WERI-Rb-1 (cell line): ENCODE measurements at regions not wholly inside any gene's neighbourhood (a gene's known extent, or its start where the extent isn't known, plus 50 kb on each side); places are given as distances from the start of the nearest gene placed in this dataset.

ENCODE experiments used
- DNase-seq: peaks from one replicate; pipeline ENCODE4 v3.0.0-alpha.2; 2020
- H3K27ac ChIP-seq: fragments of 250-450 bp; sonication (Bioruptor Pico); 2 replicates; pipeline ENCODE4 v1.5.1; 2020; ENCODE audit warnings: mild to moderate bottlenecking, moderate library complexity
- H3K27me3 ChIP-seq: fragments of 250-450 bp; sonication (Bioruptor Pico); 2 replicates; pipeline ENCODE4 v1.5.1; 2021; ENCODE audit warnings: mild to moderate bottlenecking, low read depth, moderate library complexity; ENCODE audit not compliant: insufficient read depth, severe bottlenecking
- H3K36me3 ChIP-seq: fragments of 250-450 bp; sonication (Bioruptor Pico); 2 replicates; pipeline ENCODE4 v1.5.1; 2020; ENCODE audit warnings: mild to moderate bottlenecking, moderate library complexity
- H3K4me3 ChIP-seq: 2 replicates; pipeline ENCODE4 v1.5.1; 2011; ENCODE audit warnings: low read depth, mild to moderate bottlenecking, control low read depth, low read length
- H3K9me3 ChIP-seq: fragments of 250-450 bp; sonication (Bioruptor Pico); 2 replicates; pipeline ENCODE4 v1.5.1; 2021; ENCODE audit warnings: mild to moderate bottlenecking, moderate library complexity; ENCODE audit not compliant: severe bottlenecking
- CTCF ChIP-seq: IDR thresholded peaks from 2 replicates; pipeline ENCODE4 v1.5.1; 2011; ENCODE audit warnings: low read depth, mild to moderate bottlenecking, control low read depth, inconsistent platforms, low read length

GRCh38 chr14:85402569-85403162, 127.3 kb upstream of the FLRT2 start:
- Histone ChIP-seq H3K4me3 (no peak overlapping the region), H3K9me3 (no peaks in the 10 kb centered on the region), H3K27ac (no peak overlapping the region), H3K36me3 (no peaks in the 10 kb centered on the region), H3K27me3 (no peaks in the 10 kb centered on the region)
- no peak for DNase-seq
- no peak for TF ChIP-seq CTCF

GRCh38 chr14:85409481-85410210, 120.3 kb upstream of the FLRT2 start:
- H3K27ac ChIP-seq: no peak overlapping the region
- no peaks in the 10 kb centered on the region for H3K36me3 ChIP-seq
- no peaks in the 10 kb centered on the region for H3K27me3 ChIP-seq
- H3K9me3 ChIP-seq: no peaks in the 10 kb centered on the region
- DNase-seq: no peak
- H3K4me3 ChIP-seq: no peak overlapping the region
- no peak for TF ChIP-seq CTCF

GRCh38 chr14:85412756-85413155, 117.2 kb upstream of the FLRT2 start:
- no peaks in the 10 kb centered on the region for H3K36me3 ChIP-seq
- no peak for DNase-seq
- TF ChIP-seq CTCF: no peak
- no peaks in the 10 kb centered on the region for H3K9me3 ChIP-seq
- no peak overlapping the region for H3K4me3 ChIP-seq
- H3K27ac ChIP-seq: no peak overlapping the region
- no peaks in the 10 kb centered on the region for H3K27me3 ChIP-seq

- DNase-seq: no peak
- Histone ChIP-seq H3K27ac (no peak overlapping the region), H3K27me3 (no peaks in the 10 kb centered on the region), H3K9me3 (no peaks in the 10 kb centered on the region), H3K36me3 (no peaks in the 10 kb centered on the region), H3K4me3 (no peak overlapping the region)
- no peak for TF ChIP-seq CTCF
Observed at GRCh38 chr14:85413836-85414526, 116.0 kb upstream of the FLRT2 start.

- Histone ChIP-seq H3K9me3 (no peaks in the 10 kb centered on the region), H3K27ac (no peak overlapping the region), H3K36me3 (no peaks in the 10 kb centered on the region), H3K27me3 (no peaks in the 10 kb centered on the region), H3K4me3 (no peak overlapping the region)
- no peak for DNase-seq
- TF ChIP-seq CTCF: no peak
Observed at GRCh38 chr14:85415015-85415712, 114.8 kb upstream of the FLRT2 start.
